Osteoblast (primary cell): ENCODE measurements at regions not wholly inside any gene's neighbourhood (a gene's known extent, or its start where the extent isn't known, plus 50 kb on each side); places are given as distances from the start of the nearest gene placed in this dataset.
A peak's percentile ranks its signal among the peaks of the same experiment; 100 is the strongest.

Experiments used
- DNase-seq: peaks from one replicate; pipeline ENCODE4 v3.0.0; 2011; ENCODE audit warnings: low spot score, mixed read lengths; ENCODE audit not compliant: insufficient read length; ENCODE audit errors: missing footprints
- H2AFZ ChIP-seq: 2 replicates; pipeline ENCODE4 v1.6.0; 2011; ENCODE audit warnings: mild to moderate bottlenecking, low read length
- H3K27ac ChIP-seq: 2 replicates; pipeline ENCODE4 v1.5.1; 2011; ENCODE audit warnings: mild to moderate bottlenecking, low read depth, low read length, moderate library complexity
- H3K27me3 ChIP-seq: 2 replicates; pipeline ENCODE4 v1.6.0; 2012; ENCODE audit warnings: mild to moderate bottlenecking, control low read depth, inconsistent platforms, low read length, moderate library complexity; ENCODE audit not compliant: insufficient read depth
- H3K36me3 ChIP-seq: 2 replicates; pipeline ENCODE4 v1.5.1; 2011; ENCODE audit warnings: mild to moderate bottlenecking, low read length, control low read depth, moderate library complexity; ENCODE audit not compliant: insufficient read depth
- H3K4me1 ChIP-seq: 2 replicates; pipeline ENCODE4 v1.5.1; 2011; ENCODE audit warnings: mild to moderate bottlenecking, low read length, control low read depth, moderate library complexity; ENCODE audit not compliant: insufficient read depth
- H3K4me2 ChIP-seq: 2 replicates; pipeline ENCODE4 v1.6.0; 2011; ENCODE audit warnings: mild to moderate bottlenecking, low read length; ENCODE audit not compliant: insufficient read depth
- H3K4me3 ChIP-seq: fragments of 200-600 bp; sonication (generic); 3 replicates; pipeline ENCODE4 v1.5.1; 2012; ENCODE audit warnings: mild to moderate bottlenecking, low read length, inconsistent platforms; ENCODE audit not compliant: insufficient read depth
- H3K79me2 ChIP-seq: 2 replicates; pipeline ENCODE4 v1.6.0; 2012; ENCODE audit warnings: mild to moderate bottlenecking, low read length, control low read depth, inconsistent platforms; ENCODE audit not compliant: insufficient read depth
- H3K9me3 ChIP-seq: 2 replicates; pipeline ENCODE4 v1.5.1; 2011; ENCODE audit warnings: low read depth, low read length, control low read depth
- H4K20me1 ChIP-seq: 2 replicates; pipeline ENCODE4 v1.6.0; 2012; ENCODE audit warnings: mild to moderate bottlenecking, low read length, control low read depth; ENCODE audit not compliant: insufficient read depth
- CTCF ChIP-seq: IDR thresholded peaks from 2 replicates; pipeline ENCODE4 v1.5.1; 2011; ENCODE audit warnings: mild to moderate bottlenecking, low read depth, low read length, moderate library complexity; ENCODE audit errors: extremely low read depth

DNA sequence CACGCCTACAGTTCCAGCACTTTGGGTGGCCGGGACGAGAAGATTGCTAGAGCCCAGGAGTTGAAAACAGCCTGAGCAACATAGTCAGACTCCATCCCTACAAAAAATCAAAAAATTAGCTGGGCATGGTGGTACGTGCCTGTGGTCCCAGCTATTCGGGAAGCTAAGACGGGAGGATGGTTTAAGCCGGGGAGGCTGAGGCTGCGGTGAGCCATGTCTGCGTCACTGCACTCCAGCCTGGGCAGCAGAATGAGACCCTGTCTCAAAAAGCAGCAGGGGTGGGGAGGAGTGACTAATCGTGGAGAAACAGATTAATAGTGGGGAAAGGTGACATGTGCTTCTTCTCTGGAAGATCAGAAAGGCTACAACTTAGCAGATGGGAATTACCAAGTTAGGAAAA, 58.1 kb upstream of the GPC1 start:
- Histone ChIP-seq H3K4me2 (no peak overlapping the region), H3K27ac (no peak overlapping the region), H3K79me2 (no peaks in the 10 kb centered on the region), H3K36me3 (no peaks in the 10 kb centered on the region), H2AFZ (no peak overlapping the region), H3K4me3 (no peak overlapping the region), H3K4me1 (peaks cover 14% of the 10 kb centered on the region), H3K27me3 (no peaks in the 10 kb centered on the region), H4K20me1 (no peaks in the 10 kb centered on the region), H3K9me3 (no peaks in the 10 kb centered on the region)
- DNase-seq = no peak
- TF ChIP-seq CTCF = no peak

DNA sequence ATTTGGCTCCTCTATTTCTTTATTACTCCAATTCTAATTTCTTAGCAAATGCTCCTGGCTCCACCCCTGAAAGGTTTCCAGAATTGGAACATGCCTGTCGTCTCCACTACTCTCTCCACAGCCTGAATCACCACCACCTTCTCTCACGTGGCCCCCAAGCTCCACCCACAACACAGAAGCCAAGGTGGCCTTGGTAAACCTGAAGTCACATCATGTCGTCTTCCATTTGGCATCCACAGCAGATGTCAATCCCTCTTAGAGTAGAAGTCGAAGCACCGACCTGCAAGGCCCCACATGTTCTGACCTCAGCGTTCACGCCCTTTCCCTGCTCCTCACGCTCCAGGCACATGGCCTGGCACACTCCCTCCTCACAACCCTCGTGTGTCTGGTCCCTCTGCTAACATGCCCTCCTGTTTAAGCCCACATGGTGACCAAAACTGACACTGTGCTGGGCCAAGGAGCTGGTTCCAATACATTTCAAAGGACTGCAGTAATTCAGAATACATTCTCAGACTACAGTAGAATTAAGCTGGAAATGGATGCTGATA, 56.3 kb upstream of the GPC1 start:
- Histone ChIP-seq H3K36me3 (no peaks in the 10 kb centered on the region), H2AFZ (no peak overlapping the region), H3K27ac (no peak overlapping the region), H4K20me1 (no peaks in the 10 kb centered on the region), H3K4me2 (no peak overlapping the region), H3K4me1 (peaks cover 8% of the 10 kb centered on the region), H3K9me3 (no peaks in the 10 kb centered on the region), H3K4me3 (no peak overlapping the region), H3K79me2 (no peaks in the 10 kb centered on the region), H3K27me3 (no peaks in the 10 kb centered on the region)
- no peak for DNase-seq
- TF ChIP-seq CTCF = no peak

- no peaks in the 10 kb centered on the region for H3K27me3 ChIP-seq
- no peak overlapping the region for H3K27ac ChIP-seq
- H3K9me3 ChIP-seq = no peaks in the 10 kb centered on the region
- peaks cover 13% of the 10 kb centered on the region for H3K4me1 ChIP-seq
- peak; percentile 59 for DNase-seq
- TF ChIP-seq CTCF = no peak
- no peaks in the 10 kb centered on the region for H3K36me3 ChIP-seq
- H3K4me2 ChIP-seq = no peak overlapping the region
- H3K79me2 ChIP-seq = no peaks in the 10 kb centered on the region
- H4K20me1 ChIP-seq = no peaks in the 10 kb centered on the region
- H2AFZ ChIP-seq = no peak overlapping the region
- H3K4me3 ChIP-seq = no peak overlapping the region
Measured at GRCh38 chr2:240383099-240383758, 52.2 kb upstream of the GPC1 start.

GRCh38 chr2:240383871-240384700, 51.4 kb upstream of the GPC1 start:
- DNase-seq = peak; percentile 83
- Histone ChIP-seq H3K4me2 (no peak overlapping the region), H3K4me1 (peaks cover 13% of the 10 kb centered on the region), H3K27ac (no peak overlapping the region), H2AFZ (no peak overlapping the region), H3K4me3 (no peak overlapping the region), H3K79me2 (no peaks in the 10 kb centered on the region), H3K9me3 (no peaks in the 10 kb centered on the region), H4K20me1 (no peaks in the 10 kb centered on the region), H3K27me3 (no peaks in the 10 kb centered on the region), H3K36me3 (no peaks in the 10 kb centered on the region)
- TF ChIP-seq CTCF = no peak
